K562 (cell line): ENCODE measurements at regions not wholly inside any gene's neighbourhood (a gene's known extent, or its start where the extent isn't known, plus 50 kb on each side); places are given as distances from the start of the nearest gene placed in this dataset.

Source experiments
- CGGBP1 ChIP-seq: fragments of 250-450 bp; sonication (Bioruptor Pico); IDR thresholded peaks from 2 replicates; pipeline ENCODE4 v1.9.0; 2021; ENCODE audit warnings: mild to moderate bottlenecking
- E2F8 ChIP-seq: fragments of 450-650 bp; IDR thresholded peaks from 2 replicates; pipeline ENCODE4 v1.7.1; 2018; ENCODE audit warnings: mild to moderate bottlenecking, low read depth; ENCODE audit not compliant: partially characterized antibody
- ZNF347 ChIP-seq: fragments of 450-650 bp; formaldehyde crosslinking; IDR thresholded peaks from 2 replicates; pipeline ENCODE4 v1.4.0; 2020; ENCODE audit warnings: low read depth, mild to moderate bottlenecking, moderate library complexity
- TF ChIP-seq, protein P1 (sequence below): sonication (generic); formaldehyde crosslinking; IDR thresholded peaks from 2 replicates; pipeline ENCODE4 v1.8.0; 2023; ENCODE audit warnings: mild to moderate bottlenecking, missing genetic modification reagents

DNA sequence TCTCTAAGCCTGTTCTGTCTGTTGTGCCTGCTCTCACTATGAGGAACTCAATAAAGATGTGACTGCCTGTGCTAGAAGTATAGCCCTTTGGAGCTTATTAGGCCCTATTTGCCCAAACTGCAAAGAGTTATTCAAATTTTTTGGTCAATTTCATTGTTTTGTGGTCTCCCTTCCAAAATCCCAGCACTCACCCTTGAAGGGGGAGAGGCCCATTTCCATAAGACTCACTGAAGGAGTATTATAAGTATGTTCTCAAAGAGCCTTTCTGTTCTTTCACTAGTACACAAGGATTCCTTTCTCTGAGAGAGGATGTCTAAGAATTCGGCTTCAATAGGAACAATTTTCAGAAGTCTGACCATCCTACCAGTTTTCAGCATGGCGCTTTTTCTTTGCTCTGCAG lies 641.9 kb upstream of the REG3G start (continued):
- TF ChIP-seq E2F8, result no peak
- TF ChIP-seq, protein P1, sequence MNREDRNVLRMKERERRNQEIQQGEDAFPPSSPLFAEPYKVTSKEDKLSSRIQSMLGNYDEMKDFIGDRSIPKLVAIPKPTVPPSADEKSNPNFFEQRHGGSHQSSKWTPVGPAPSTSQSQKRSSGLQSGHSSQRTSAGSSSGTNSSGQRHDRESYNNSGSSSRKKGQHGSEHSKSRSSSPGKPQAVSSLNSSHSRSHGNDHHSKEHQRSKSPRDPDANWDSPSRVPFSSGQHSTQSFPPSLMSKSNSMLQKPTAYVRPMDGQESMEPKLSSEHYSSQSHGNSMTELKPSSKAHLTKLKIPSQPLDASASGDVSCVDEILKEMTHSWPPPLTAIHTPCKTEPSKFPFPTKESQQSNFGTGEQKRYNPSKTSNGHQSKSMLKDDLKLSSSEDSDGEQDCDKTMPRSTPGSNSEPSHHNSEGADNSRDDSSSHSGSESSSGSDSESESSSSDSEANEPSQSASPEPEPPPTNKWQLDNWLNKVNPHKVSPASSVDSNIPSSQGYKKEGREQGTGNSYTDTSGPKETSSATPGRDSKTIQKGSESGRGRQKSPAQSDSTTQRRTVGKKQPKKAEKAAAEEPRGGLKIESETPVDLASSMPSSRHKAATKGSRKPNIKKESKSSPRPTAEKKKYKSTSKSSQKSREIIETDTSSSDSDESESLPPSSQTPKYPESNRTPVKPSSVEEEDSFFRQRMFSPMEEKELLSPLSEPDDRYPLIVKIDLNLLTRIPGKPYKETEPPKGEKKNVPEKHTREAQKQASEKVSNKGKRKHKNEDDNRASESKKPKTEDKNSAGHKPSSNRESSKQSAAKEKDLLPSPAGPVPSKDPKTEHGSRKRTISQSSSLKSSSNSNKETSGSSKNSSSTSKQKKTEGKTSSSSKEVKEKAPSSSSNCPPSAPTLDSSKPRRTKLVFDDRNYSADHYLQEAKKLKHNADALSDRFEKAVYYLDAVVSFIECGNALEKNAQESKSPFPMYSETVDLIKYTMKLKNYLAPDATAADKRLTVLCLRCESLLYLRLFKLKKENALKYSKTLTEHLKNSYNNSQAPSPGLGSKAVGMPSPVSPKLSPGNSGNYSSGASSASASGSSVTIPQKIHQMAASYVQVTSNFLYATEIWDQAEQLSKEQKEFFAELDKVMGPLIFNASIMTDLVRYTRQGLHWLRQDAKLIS (CRISPR knock-in tag), result no peak
- no peak for TF ChIP-seq CGGBP1
- no peak for TF ChIP-seq ZNF347 (CRISPR knock-in tag)
